ENCODE measurements at regions not wholly inside any gene's neighbourhood (a gene's known extent, or its start where the extent isn't known, plus 50 kb on each side); places are given as distances from the start of the nearest gene placed in this dataset.

DNA sequence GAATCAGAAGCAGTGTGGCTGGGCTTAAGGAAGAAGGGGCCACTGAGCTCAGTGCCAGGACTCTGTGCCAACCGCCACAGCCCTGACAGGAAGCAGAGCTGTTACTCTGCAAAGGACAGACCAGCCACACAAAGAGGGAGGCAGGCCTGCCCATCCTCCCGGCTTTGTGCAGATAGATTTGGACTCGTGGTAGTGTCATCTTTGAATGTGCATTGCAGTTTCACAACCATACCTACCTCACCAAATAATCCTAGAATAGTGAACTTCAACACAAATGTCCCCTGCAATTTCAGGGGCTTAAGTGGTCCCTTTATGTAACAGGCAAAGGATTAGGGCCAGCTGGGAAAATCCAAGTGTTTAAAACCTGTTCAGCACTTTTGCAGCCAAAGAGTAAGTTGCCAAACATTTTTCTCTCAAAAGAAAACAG is 55.1 kb upstream of the CLDN10 start:
- TF ChIP-seq CTCF (IDR thresholded peaks at IDR 0.05; ENCODE audit: low read depth, low read length, poor library complexity, severe bottlenecking) (no peak), EZH2phosphoT487 (IDR thresholded peaks at IDR 0.05; ENCODE audit: borderline replicate concordance, low read length) (no peak)

Measured in DOHH2 (cell line).